Memory B cell (primary cell): ENCODE measurements at regions not wholly inside any gene's neighbourhood (a gene's known extent, or its start where the extent isn't known, plus 50 kb on each side); places are given as distances from the start of the nearest gene placed in this dataset.
"Not testable (repeated sequence)": the region's sequence is repeated elsewhere in the genome, so short reads cannot be mapped to it uniquely, and the experiment has no call there.

Experiments used
- ATAC-seq: fragments of 150-1000 bp; cut with Tn5 transposase; 2 replicates; pipeline ENCODE4 v1.10.0; 2021; ENCODE audit warnings: low read depth, mild to moderate bottlenecking, moderate library complexity
- DNase-seq, 2 donors: peaks; one replicate each; pipeline ENCODE4 v3.0.0; 2022; ENCODE audit warnings: low spot score in 2 of 2
- H3K27ac Mint-ChIP-seq: one replicate; pipeline ENCODE4 v1.8.0; 2022; ENCODE audit warnings: mild to moderate bottlenecking, moderate library complexity, mixed read lengths
- H3K27me3 Mint-ChIP-seq: one replicate; pipeline ENCODE4 v1.8.0; 2022; ENCODE audit warnings: mixed read lengths
- H3K36me3 Mint-ChIP-seq: one replicate; pipeline ENCODE4 v1.8.0; 2022; ENCODE audit warnings: mild to moderate bottlenecking, mixed read lengths
- H3K4me1 Mint-ChIP-seq: one replicate; pipeline ENCODE4 v1.8.0; 2022; ENCODE audit warnings: mixed read lengths
- H3K4me3 Mint-ChIP-seq: one replicate; pipeline ENCODE4 v1.8.0; 2022; ENCODE audit warnings: mild to moderate bottlenecking, moderate library complexity, mixed read lengths
- H3K9me3 Mint-ChIP-seq: one replicate; pipeline ENCODE4 v1.8.0; 2022; ENCODE audit warnings: mixed read lengths

DNA sequence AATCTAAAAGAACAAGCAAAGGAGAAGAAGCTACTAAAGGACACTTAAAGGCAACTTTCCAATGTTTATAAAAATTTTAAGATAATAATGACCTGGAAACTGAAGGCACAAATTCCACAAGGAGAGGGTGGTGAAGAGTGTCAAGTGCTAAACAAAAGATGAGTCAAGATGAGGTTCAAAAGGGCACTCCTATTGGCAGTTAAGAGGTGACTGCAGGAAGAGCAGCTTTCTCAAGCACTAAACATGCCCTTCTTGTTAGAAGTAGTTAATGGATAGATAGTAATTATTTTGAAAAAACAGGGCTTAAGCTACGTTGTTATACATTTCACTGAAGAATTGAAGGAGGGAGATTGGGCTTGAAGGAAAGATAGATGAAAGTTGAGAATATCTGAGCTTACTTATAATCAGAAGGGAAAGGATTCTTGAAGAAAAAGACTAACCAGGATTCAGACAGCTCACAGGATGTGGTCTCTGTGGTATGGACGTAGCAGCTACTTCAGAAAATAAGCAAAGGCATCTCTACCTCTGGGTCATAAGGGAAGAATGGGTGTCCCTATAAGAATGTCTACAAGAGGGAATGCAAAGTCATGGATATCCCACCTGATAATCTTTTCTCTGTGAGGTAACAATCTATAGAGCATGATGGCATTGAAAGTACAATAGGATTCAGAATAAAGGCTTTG is 454.7 kb upstream of the SLC39A10 start:
- Mint-ChIP-seq H3K4me3 (no peak overlapping the region), H3K36me3 (no peaks in the 10 kb centered on the region), H3K4me1 (no peaks in the 10 kb centered on the region), H3K27ac (no peak overlapping the region), H3K27me3 (no peaks in the 10 kb centered on the region), H3K9me3 (no peaks in the 10 kb centered on the region)
- ATAC-seq, result no peak
- DNase-seq, result no peak

DNA sequence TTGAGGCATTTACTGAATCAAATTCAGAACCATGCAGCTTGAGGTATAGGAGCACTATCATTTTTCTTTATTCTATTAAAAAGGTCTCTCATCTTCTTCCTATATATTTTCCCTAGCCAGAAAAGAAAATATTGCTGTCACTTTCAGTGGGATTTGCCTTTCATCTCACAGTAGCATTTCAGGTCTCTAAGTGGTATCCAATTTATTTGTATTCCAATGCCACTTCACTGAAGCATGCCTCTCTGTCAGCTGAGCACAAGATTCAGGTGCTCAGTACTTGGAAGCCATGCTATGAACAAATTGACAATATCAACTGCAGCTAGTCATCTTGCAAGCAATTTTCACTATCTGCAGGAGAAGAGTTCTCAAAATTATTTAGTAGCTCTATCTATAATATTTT is 457.2 kb upstream of the SLC39A10 start:
- no peaks in the 10 kb centered on the region for H3K9me3 Mint-ChIP-seq
- no peak overlapping the region for H3K27ac Mint-ChIP-seq
- H3K36me3 Mint-ChIP-seq, result no peaks in the 10 kb centered on the region
- no peak overlapping the region for H3K4me3 Mint-ChIP-seq
- no peak for ATAC-seq
- no peak for DNase-seq
- H3K27me3 Mint-ChIP-seq, result no peaks in the 10 kb centered on the region
- no peaks in the 10 kb centered on the region for H3K4me1 Mint-ChIP-seq

DNA sequence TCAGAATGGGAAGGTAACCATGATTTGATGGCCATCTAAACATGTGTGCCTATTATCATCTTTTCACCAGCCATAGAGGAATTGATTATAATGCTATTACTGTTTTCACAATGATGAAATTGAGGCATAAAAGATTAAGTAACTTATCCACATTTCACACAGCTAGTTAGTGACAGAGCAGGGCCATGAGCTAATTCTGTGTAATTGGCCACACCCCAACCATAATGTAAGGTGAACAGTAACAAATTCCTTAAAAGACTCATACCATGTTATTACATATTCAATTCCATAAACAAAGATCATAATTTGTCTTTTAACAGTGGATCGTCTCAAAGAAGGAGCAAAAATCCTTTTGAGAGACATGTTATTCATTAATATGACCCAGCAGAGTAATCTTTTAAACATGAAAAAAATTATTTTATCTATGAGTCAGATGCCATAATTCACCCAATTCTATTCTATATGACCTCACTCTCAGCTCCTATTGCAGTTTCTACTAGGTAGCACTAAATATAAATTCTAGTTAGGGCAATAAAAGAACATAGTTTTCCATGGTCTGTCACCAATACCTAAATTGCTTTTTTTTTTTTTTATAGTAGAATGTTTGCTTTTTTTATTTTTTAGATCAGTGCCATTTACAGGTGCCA is 475.8 kb upstream of the SLC39A10 start:
- Mint-ChIP-seq H3K9me3 (no peaks in the 10 kb centered on the region), H3K4me1 (no peaks in the 10 kb centered on the region), H3K27ac (no peak overlapping the region), H3K27me3 (peaks cover 2% of the 10 kb centered on the region), H3K4me3 (no peak overlapping the region), H3K36me3 (no peaks in the 10 kb centered on the region)
- DNase-seq, result no peak
- no peak for ATAC-seq

GRCh38 chr2:195168369-195168768 is 488.7 kb upstream of the SLC39A10 start:
- Mint-ChIP-seq H3K27me3 (no peaks in the 10 kb centered on the region), H3K27ac (no peak overlapping the region), H3K36me3 (no peaks in the 10 kb centered on the region), H3K4me3 (no peak overlapping the region), H3K4me1 (no peaks in the 10 kb centered on the region), H3K9me3 (no peaks in the 10 kb centered on the region)
- DNase-seq (no peak), ATAC-seq (no peak)

GRCh38 chr2:195164930-195165329 is 492.1 kb upstream of the SLC39A10 start:
- DNase-seq (no peak), ATAC-seq (no peak)
- no peaks in the 10 kb centered on the region for H3K4me1 Mint-ChIP-seq
- no peaks in the 10 kb centered on the region for H3K27me3 Mint-ChIP-seq
- H3K9me3 Mint-ChIP-seq, result no peaks in the 10 kb centered on the region
- no peaks in the 10 kb centered on the region for H3K36me3 Mint-ChIP-seq
- no peak overlapping the region for H3K4me3 Mint-ChIP-seq
- H3K27ac Mint-ChIP-seq, result no peak overlapping the region

DNA sequence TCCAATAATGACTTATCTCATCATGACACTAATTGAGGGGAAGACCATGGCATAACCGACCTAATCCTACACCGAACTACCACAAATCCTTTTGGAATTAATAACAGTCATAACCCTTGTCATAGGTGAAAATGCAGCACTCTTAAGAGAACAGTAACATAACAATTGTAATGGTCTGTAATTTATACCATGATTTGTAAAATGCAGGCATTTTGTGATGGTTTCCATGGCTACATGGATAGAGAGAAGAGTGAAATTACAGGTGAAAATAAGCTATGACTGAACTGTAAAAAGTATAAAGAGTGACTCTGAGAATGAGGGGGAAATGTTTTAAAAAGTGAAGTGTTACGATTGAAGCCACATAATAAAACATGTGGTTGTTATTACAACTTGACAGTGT is 494.1 kb upstream of the SLC39A10 start:
- no peaks in the 10 kb centered on the region for H3K4me1 Mint-ChIP-seq
- DNase-seq (no peak), ATAC-seq (no peak)
- H3K9me3 Mint-ChIP-seq, result no peaks in the 10 kb centered on the region
- no peak overlapping the region for H3K27ac Mint-ChIP-seq
- no peaks in the 10 kb centered on the region for H3K27me3 Mint-ChIP-seq
- H3K4me3 Mint-ChIP-seq, result no peak overlapping the region
- H3K36me3 Mint-ChIP-seq, result no peaks in the 10 kb centered on the region

DNA sequence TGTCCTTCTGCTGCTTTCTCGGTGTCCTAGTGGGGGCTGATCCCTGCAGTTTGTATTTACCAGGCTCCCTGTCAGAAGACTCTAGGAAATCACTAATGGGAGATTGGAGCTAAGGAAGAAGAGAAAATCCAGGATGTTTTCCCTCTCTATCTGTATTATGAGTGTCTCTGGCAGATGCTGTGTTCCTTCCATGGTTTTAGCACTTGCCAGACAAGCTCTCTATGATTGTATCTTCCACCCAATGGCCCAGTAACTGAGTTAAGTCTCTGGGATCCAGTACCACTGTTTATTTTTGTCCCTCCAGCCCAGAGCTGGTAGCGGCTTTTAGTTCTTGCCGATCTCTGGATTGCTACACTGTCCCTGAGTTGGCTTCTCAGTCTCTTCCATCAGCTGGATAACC is 494.8 kb upstream of the SLC39A10 start:
- H3K4me3 Mint-ChIP-seq, result no peak overlapping the region
- H3K4me1 Mint-ChIP-seq, result no peaks in the 10 kb centered on the region
- DNase-seq (no peak), ATAC-seq (no peak)
- no peaks in the 10 kb centered on the region for H3K9me3 Mint-ChIP-seq
- H3K27me3 Mint-ChIP-seq, result no peaks in the 10 kb centered on the region
- no peak overlapping the region for H3K27ac Mint-ChIP-seq
- H3K36me3 Mint-ChIP-seq, result no peaks in the 10 kb centered on the region

DNA sequence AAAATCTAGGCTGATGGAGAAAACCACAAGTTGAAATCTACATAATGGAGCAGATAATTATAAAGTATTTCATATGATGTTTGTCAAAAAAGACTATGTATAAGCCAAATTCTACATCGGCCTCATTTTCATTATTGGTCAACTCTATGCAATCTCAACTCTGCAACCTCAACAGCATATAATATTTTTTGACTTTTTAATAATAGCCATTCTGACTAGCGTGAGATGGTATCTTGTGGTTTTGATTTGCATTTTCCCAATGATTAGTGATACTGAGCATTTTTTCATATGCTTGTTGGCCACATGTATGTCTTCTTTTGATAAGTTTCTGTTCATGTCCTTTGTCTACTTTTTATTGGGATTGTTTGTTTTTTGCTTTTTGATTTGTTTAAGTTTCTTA is 496.1 kb upstream of the SLC39A10 start:
- DNase-seq, result no peak
- Mint-ChIP-seq H3K27ac (no peak overlapping the region), H3K4me3 (no peak overlapping the region), H3K4me1 (no peaks in the 10 kb centered on the region), H3K27me3 (no peaks in the 10 kb centered on the region), H3K36me3 (no peaks in the 10 kb centered on the region), H3K9me3 (no peaks in the 10 kb centered on the region)
- ATAC-seq, result no peak

GRCh38 chr2:195151711-195152110 is 505.3 kb upstream of the SLC39A10 start:
- H3K9me3 Mint-ChIP-seq, result no peaks in the 10 kb centered on the region
- no peaks in the 10 kb centered on the region for H3K27me3 Mint-ChIP-seq
- no peak overlapping the region for H3K27ac Mint-ChIP-seq
- H3K36me3 Mint-ChIP-seq, result no peaks in the 10 kb centered on the region
- no peaks in the 10 kb centered on the region for H3K4me1 Mint-ChIP-seq
- ATAC-seq (no peak), DNase-seq (no peak)
- H3K4me3 Mint-ChIP-seq, result no peak overlapping the region

GRCh38 chr2:195150819-195151218 is 506.2 kb upstream of the SLC39A10 start:
- Mint-ChIP-seq H3K9me3 (no peaks in the 10 kb centered on the region), H3K4me1 (no peaks in the 10 kb centered on the region), H3K36me3 (no peaks in the 10 kb centered on the region), H3K27ac (no peak overlapping the region), H3K27me3 (no peaks in the 10 kb centered on the region), H3K4me3 (no peak overlapping the region)
- DNase-seq (no peak), ATAC-seq (no peak)

DNA sequence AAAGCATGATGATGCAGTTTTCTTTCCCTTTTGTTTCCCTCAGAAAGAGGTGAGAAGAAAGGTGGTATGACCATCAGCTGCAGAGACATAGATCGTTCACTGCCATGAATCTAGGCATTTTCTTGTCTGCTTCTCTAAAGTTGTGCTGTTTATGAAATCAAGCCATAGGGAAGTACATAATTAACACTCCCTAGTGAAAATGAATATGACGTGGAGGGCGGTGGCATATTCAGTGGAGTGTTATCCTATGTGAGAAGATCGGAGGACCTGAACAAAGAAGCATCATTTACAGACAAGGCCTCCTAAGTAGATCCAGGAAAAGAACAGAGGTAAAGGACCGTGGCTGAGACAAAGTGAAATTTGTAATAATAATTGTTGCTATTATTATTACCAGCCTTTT is 509.0 kb upstream of the SLC39A10 start:
- peaks cover 6% of the 10 kb centered on the region for H3K9me3 Mint-ChIP-seq
- no peak overlapping the region for H3K4me3 Mint-ChIP-seq
- H3K27ac Mint-ChIP-seq, result no peak overlapping the region
- H3K27me3 Mint-ChIP-seq, result peaks cover 1% of the 10 kb centered on the region
- peaks cover 5% of the 10 kb centered on the region for H3K36me3 Mint-ChIP-seq
- no peak for DNase-seq
- no peaks in the 10 kb centered on the region for H3K4me1 Mint-ChIP-seq
- ATAC-seq, result no peak

- peaks cover 1% of the 10 kb centered on the region for H3K27me3 Mint-ChIP-seq
- H3K27ac Mint-ChIP-seq, result no peak overlapping the region
- peaks cover 5% of the 10 kb centered on the region for H3K36me3 Mint-ChIP-seq
- DNase-seq (no peak), ATAC-seq (no peak)
- peaks cover 6% of the 10 kb centered on the region for H3K9me3 Mint-ChIP-seq
- H3K4me1 Mint-ChIP-seq, result no peaks in the 10 kb centered on the region
- H3K4me3 Mint-ChIP-seq, result no peak overlapping the region
Observed at GRCh38 chr2:195146761-195147541, 510.1 kb upstream of the SLC39A10 start.

GRCh38 chr2:195138435-195138834 is 518.6 kb upstream of the SLC39A10 start:
- Mint-ChIP-seq H3K36me3 (no peaks in the 10 kb centered on the region), H3K9me3 (no peaks in the 10 kb centered on the region), H3K4me3 (no peak overlapping the region), H3K4me1 (no peaks in the 10 kb centered on the region), H3K27ac (no peak overlapping the region), H3K27me3 (no peaks in the 10 kb centered on the region)
- ATAC-seq (no peak), DNase-seq (no peak)

DNA sequence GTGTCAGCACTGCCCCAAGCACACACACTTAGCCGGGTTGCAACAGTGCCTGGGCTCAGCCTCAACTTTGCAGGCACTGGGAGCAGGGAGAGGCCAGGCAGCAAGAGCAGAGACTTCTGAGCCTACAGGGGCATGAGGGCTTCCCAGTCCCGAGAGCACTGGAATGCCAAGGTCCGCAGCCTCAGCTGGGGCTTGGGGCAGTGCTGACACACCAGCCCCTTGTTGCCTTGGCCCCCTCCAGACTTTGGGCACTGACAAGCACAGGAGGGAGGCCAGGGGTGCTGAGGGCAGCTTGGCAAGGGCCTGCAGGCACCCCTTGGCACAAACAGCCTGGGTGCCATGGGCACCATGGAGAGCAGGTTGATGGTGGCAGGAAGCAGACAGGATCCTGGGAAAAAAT is 531.1 kb upstream of the SLC39A10 start:
- not testable (repeated sequence) for H3K4me1 Mint-ChIP-seq, DNase-seq

More for the DNA sequence above, 531.1 kb upstream of the SLC39A10 start:
- not testable (repeated sequence) for ATAC-seq, H3K9me3 Mint-ChIP-seq, H3K27me3 Mint-ChIP-seq, H3K27ac Mint-ChIP-seq, H3K36me3 Mint-ChIP-seq, H3K4me3 Mint-ChIP-seq
